ENCODE measurements at regions not wholly inside any gene's neighbourhood (a gene's known extent, or its start where the extent isn't known, plus 50 kb on each side); places are given as distances from the start of the nearest gene placed in this dataset.

GRCh38 chr11:50412832-50413231 is 380.2 kb downstream of the OR4C45 start:
- H3K36me3 Mint-ChIP-seq (ENCODE audit: low read depth): no peaks in the 10 kb centered on the region
- H3K4me1 Mint-ChIP-seq (ENCODE audit: low read depth): no peaks in the 10 kb centered on the region
- no peak overlapping the region for H3K27ac Mint-ChIP-seq (ENCODE audit: unreplicated experiment)
- H3K9me3 Mint-ChIP-seq (ENCODE audit: low read depth): peaks cover 56% of the 10 kb centered on the region
- H3K27me3 Mint-ChIP-seq (ENCODE audit: low read depth): no peaks in the 10 kb centered on the region
- no peak overlapping the region for H3K4me3 Mint-ChIP-seq (ENCODE audit: unreplicated experiment)
- TF ChIP-seq CTCF (IDR thresholded peaks at IDR 0.05): no peak
- no peak for DNase-seq (ENCODE audit: low spot score)

DNA sequence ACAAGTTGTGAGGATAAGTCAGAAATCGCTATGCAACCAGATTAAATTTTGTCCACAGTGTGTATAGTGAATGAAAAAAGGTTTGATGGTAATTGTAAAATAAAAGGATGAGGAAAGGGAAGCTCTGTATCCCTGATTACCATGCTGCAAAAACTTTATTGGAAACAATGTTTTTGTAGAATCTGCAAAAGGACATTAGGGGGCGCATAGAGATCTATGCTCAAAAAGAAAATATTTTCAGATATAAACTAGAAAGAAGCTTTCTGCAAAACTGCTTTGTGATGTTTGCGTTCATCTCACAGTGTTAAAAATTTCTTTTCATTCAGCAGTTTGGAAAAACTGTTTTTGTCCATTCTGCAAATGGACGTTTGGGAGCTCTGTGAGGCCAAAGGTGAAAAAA is 390.5 kb downstream of the OR4C45 start:
- TF ChIP-seq CTCF (IDR thresholded peaks at IDR 0.05): peak; percentile 10
- H3K4me1 Mint-ChIP-seq (ENCODE audit: low read depth): no peaks in the 10 kb centered on the region
- no peak overlapping the region for H3K27ac Mint-ChIP-seq (ENCODE audit: unreplicated experiment)
- peaks cover 38% of the 10 kb centered on the region for H3K9me3 Mint-ChIP-seq (ENCODE audit: low read depth)
- no peak for DNase-seq (ENCODE audit: low spot score)
- no peak overlapping the region for H3K4me3 Mint-ChIP-seq (ENCODE audit: unreplicated experiment)
- peaks cover 1% of the 10 kb centered on the region for H3K36me3 Mint-ChIP-seq (ENCODE audit: low read depth)
- no peaks in the 10 kb centered on the region for H3K27me3 Mint-ChIP-seq (ENCODE audit: low read depth)

Measured in chondrocyte (in vitro differentiated cells).